COLO668 (cell line): ENCODE measurements at regions not wholly inside any gene's neighbourhood (a gene's known extent, or its start where the extent isn't known, plus 50 kb on each side); places are given as distances from the start of the nearest gene placed in this dataset.
A peak's percentile ranks its signal among the peaks of the same experiment; 100 is the strongest.

Source experiments
- DNase-seq: peaks from one replicate; lab custom pipeline; 2025; ENCODE audit not compliant: unreplicated experiment; lab: John Stamatoyannopoulos, UW

DNA sequence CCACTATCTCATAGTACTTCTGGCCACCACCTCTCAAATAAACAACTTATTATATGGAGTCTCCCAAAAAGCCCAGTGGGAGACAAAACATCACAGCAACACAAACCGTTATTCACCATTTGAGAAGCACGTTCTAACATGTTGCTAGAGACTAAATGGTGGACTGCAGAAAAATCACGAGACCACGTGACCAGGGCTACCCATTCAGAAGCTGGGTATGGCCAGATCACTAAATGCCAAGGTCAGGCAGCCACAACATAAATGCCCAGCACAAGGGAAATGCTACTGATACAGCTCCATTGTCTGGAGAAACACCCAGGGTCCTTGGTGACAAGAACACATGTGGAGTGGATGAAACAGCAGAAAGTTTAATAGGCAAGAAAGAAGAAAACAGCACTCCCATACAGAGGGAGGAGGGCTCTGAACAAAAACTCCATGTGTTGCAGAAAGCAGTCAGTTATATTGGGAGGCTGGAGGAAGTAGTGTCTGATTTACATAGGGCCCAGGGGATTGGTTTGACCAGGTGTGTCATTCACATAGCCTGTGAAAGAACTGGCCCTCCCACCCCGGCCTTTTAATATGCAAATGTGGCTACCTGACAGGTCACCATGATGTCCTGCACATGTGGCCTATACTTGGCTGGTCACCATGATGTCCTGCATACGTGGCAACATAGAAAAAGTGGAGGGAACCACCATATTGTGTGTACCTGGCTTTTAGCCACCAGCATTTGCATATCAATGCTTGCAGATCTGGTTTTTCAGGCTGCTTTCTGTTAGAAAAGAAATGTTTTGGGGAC lies 97.2 kb downstream of the TRIM36 start:
- DNase-seq, result no peak

DNA sequence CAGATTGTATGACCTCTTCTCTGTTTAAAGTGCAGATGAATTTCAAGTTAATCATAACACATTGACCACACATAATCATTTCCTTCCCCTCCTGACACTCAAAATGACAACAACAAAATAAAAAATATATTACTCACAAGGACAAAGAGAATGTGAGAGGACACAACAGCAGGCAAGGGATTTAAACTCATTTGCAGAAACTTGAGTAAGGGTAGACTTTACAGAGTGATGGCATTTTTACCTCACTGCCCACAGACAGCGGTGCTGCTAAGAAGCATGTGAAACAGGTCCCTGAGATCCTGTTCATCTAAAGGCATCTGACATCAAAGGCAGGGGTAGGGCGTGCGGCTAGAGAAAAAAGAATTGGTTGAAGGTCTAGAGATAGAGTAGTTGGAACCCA lies 99.0 kb downstream of the TRIM36 start:
- DNase-seq, result no peak

DNA sequence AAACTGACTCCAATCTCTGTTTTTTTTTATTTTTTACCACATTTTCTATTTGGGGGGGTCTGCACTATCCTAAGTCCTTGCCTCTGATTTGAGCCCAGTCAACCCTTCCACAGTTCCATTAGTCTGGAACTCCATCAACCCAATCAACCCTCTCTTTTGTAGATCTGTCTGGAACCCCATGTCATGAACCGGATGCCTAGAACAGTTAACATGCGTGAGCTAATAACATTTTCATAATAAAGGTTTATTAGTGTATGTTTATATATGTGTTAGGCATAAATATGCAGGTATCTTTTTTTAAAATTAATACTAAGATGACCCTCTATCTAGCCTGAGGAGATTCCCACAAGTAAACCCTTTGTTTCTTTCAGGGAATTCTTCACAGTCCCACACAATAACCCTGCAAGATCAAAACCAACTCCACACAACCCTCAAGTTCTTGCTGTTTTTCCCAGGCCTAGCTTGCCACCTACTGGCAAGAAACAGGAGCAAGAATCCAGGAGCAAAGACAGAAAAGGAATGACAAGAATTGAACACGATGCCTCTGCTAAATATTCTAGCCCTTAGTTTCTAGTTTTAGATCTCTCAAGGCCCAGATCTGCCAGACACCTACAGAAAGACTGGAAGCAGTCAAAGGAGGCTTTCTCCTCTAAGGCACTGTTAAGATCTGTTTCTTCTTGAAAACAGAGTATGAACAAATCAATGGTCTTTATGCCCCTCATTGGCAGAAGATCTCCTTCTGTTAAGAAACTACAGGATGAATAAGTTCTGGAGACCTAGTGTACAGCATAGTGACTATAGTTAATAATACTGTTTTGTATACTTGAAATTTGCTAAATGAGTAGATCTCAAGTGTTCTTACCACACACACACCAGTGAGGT lies 100.4 kb downstream of the TRIM36 start:
- peak; percentile 4 for DNase-seq

DNA sequence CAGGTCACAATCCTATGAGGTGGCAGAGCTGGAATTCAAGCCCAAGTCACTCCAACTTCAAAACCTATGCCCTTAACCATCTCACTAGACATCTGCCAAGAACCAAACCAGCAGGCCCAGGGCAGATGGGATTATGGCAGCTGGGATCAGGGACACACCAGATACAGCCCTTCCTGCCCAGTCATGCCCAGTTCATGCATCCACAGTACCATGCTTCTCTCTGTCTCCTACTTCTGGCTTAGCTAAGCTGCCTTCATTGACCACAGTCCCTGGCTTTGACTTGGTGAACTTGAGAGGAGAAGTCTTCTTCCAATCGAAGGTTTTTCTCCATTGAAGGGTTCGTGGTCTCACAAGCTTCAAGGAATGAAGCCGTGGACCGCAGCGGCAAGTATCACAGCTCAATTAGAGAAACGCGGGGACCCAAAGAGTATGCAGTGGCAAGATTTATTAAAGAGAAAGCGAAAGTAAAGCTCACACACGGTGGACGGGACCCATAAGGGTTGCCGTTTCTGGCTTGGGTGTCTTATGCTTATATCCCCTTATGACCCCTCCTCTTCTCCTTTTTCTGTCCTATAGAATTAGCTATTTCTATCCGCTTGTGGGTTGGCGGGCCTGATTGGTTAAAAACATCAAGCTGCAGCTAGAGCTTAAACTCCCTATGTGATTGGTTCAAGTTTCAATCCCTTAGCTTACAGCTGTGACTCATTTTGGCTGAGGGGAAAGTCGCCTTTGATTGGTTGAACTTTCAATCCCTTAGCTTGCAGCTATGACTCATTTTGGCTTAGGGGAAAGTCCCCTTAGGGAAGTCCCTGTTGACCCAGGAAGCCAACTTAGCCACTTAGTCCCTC lies 101.2 kb downstream of the TRIM36 start:
- DNase-seq, result no peak

DNA sequence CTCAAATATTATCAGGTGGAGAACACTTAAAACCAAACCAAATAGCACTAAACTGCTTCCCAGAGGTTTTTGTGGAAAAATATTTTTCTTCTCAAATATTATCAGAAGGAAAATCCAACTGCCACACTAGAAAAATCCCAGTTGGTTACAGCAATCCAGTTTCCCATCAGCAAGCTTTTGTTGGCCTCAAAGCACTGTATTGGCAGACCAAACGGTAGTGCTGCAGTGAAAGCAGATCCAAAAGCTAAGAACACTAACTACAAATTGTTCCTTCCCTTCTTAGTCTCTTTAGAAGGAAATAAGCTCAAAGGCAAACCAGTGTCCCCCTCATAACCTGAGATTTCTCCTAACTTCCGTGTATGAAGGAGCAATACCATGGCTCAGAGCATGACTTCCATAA lies 105.3 kb downstream of the TRIM36 start:
- no peak for DNase-seq

DNA sequence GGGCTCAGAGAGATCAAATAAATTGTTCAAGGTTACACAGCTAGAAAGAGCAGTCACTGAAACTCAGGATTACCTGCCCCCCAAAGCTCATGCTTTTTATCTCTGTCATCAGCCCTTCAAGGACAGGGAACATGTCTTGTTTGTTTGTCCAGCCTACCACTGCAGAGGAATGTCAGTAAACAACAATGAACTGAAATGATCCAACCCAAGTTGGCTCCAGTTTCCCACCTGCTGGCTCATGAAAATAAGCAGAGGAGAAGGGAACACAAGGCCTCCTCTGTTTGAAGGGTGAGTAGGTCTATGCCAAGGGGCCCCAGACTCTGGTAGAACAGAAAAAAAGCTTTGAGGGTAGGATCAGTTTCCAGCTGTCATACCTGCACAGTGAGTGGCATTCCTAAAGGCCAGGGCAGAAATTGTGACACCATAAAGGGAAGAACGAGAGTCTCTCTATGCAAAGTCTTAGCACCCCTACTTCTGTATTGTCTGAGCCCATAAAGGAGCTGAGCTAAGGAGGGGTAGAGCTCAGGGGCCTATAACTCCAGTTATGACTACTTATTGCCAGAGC lies 115.2 kb downstream of the TRIM36 start:
- DNase-seq, result no peak

DNA sequence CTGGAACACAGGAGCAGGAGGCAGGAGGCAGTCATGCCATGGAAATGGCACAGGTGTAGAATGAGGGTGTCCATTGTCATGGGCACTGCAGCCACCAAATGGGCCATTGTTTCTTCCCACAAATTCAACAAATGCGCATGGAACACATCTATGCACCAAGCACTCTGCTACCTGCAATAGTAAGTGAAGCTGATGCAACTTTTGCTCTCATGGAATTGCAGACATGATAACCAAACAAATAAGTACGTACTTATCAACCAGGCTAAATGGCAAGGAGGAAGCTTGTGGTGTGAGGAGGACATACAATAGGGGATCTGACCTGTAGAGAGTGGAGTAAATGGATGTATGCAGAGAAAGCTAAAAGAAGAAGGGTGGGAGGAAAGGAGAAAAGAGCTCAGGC lies 116.8 kb downstream of the TRIM36 start:
- DNase-seq, result no peak

DNA sequence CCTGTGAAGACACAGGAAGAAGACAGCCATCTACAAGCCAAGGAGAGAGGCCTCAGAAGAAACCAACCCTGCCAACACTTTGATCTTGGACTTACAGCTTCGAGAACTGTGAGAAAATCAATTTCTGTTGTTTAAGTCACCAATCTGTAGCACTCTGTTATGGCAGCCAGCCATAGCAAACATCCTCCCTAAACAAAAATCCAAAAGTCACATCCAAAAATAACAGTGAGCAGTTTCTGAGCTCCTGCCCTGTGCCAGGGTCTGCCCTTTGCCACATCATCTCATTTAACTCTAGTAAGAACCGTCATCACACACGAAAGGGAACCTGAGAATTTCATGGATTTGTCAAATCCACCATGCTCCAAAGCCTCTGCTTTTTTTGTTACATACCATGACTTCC lies 118.8 kb downstream of the TRIM36 start:
- no peak for DNase-seq

DNA sequence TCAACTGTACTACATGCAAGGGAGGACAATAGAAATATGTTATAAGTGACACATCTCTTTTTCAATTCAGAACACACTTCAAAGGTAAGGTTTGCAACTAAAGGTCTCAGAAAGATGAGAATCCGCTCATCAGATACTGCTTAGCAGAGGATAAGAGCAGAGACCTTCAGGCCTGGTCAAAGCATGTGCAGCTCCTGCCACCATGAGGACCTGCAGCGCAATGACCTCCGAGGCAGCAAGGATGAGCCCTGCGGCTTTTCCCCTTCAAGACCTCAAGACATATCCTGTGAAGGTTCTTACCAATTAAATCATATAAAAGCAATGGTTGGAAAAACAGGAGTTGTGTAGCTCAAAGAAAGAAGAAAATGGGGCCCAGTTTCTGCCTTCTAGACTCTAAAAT lies 135.8 kb downstream of the TRIM36 start:
- DNase-seq, result no peak

DNA sequence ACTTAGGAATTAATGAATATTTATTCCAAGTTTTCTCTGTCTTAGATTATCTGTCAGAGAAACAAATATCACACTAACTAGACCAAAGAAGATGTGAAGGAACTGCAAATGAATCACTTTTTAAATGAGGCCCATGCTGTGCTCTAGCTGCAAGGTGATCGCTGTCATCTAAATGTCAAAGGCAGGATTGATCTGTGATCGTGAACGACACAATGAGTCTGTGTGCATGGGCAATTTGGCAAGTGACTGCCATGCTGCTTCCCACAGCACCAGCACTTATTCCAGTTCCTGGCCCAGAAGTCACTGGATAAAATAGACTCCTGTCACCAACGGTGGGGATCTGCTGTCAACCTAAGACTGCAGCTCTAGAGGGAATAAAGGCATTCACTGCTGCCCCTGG lies 141.2 kb downstream of the TRIM36 start:
- no peak for DNase-seq

DNA sequence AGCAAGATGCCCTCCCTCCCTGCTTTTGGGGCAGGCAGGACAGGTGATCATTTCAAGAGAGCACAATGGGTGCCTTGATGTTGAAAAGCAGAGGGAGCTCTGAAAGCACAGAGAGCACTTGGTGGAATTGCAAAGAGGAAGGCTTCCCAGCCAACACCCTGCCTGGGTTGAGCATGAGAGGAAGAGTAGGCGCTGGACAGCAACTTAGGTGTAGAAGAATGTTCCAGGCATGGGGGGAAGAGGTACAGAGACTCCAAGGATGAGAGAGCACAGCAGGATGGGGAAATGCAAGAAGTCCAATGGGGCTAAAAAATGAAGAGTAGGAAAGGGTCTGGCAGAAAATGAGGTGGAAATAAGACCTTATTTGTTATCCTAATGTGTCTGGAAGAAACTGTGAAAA lies 144.8 kb downstream of the TRIM36 start:
- no peak for DNase-seq

DNA sequence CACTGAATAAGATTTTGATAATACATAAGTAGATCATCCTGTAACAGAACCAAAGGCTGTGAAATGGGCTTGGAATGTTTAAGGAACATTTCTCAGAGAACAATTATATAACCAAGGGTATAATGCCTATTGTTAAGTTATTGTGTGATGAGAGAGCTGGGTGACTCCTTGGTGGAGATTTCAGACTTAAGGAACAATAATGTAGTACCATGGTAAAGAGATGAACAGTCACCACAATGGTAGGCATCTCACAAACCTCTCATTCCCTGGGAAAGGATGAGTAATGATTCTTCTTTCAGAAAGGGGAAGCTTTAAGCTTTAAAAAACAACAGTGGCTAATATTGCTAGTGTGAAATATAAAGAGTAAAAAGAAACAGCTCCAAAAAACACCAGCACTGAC lies 147.4 kb downstream of the TRIM36 start:
- no peak for DNase-seq

DNA sequence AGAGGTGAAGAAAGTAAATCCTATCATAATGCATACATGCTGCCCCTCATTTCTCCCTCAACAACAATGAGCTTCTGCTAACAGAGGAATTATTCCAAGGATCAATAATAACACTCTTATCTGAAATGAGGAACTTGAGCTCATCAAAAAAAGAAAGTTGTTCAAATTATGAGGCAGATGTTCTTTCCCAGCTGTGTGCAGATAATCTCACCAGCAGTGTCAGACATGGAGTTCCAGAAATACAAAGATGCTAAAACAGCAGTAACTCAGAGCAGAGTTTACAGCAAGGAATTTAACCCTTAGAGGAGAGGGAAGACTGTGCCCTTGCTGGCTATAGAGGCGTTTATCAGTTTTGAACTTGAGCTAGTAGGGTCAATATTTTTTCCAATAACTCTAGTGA lies 153.1 kb downstream of the TRIM36 start:
- no peak for DNase-seq

DNA sequence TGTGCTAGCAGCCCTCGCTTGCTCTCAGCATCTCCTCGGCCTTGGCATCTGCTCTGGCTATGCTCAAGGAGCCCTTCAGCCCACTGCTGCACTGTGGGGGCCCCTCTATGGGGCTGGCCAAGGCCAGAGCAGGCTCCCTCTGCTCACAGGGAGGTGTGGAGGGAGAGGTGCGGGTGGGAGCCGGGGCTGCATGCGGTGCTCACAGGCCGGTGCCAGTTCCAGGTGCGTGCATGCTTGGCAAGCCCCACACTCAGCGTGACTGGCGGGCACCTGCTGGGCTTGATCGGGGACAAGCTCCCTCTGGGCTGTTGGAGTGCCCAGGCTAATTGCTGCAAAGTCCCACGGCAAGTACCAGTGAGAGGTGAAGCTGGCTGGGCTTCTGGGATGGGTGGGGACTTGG lies 170.5 kb downstream of the TRIM36 start:
- DNase-seq, result no peak

DNA sequence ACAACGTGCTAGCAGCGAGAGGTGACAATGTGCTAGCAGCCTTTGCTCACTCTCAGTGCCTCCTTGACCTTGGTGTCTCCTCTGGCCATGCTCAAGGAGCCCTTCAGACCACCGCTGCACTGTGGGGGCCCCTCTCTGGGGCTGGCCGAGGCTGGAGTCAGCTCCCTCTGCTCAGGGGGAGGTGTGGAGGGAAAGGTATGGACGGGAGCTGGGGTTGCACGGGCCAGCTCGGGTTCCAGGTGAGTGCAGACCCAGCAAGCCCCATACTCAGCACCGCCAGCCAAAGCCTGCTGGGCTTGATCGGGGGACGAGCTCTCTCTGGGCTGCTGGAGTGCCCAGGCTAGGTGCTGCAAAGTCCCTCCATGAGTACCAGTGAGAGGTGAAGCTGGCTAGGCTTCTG lies 180.2 kb downstream of the TRIM36 start:
- DNase-seq, result no peak

DNA sequence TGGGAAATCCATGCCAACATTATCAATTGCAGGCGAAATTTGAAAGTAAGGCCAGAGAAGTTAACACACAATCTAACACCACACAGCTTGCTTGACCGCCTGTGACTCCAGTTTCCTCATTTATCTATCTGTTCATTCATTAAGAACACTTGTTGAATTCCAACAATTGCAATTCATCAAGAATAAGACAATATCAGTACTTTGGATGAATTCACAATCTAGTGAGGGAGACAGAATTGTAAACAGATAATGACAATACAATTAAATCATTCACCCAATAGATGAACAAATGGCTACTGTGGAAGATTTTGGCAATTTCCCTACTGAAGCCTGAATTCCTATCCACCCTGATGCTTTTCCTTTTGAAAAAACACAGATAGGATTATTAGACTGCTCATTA lies 181.6 kb downstream of the TRIM36 start:
- no peak for DNase-seq

DNA sequence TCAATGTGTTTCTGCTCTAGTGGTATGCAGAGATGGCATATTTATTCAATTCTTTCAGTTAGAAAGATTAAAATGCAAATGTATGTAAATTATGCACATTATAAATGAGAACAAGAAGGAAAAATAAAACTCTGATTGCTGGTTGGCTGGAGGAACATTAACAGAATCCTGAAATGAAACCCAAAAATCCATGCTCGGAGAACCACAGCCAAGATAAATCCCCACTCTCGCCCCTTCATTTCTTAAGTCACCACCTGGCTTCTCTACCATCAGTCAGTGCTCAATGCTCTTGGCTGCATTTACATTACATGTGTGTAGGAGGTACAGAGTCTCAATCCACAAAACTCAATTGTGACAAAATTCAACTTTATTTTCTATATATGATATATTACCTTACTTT lies 184.9 kb downstream of the TRIM36 start:
- DNase-seq, result no peak

DNA sequence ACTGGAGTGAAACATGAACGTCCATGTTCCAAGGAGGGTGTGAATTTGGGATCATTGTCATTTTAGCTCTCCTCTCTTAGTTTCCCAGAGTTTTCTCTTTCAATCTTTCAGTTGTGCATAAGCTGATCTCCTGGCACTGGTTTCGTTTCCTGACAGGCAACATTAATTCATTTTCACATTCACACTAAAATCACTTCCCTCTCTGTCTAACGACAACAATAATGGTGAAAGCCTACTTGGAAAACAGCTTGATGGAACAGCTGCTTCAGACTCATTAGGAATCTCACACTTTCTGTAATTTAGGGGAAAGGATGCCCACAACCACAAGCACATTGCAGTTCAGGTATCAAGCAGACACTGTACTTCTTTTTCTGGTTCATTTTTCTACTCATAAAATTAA lies 188.6 kb downstream of the TRIM36 start:
- no peak for DNase-seq

DNA sequence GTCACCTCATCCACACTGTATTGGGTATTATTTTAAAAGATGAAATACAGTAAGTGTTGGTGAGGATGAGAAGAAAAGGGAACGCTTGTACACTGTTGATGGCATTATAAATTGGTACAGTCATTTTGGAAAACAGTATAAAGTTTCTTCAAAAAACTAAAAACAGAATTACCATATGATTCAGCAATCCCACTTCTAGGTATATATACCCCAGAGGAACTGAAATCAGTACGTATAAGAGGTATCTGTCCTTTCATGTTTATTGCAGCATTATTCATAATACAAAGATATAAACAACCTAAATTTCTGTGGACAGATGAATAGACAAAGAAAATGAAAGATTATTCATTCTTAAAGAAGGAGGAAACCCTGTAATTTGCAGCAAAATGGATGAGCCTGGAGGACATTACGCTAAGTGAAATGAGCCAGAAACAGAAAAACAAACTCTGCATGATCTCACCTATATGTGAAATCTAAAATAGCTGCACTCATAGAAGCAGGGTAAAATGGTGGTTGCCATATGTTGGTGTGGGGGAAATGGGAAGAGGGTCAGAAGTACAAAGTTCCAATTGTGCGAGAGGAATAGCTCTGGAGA lies 191.6 kb downstream of the TRIM36 start:
- no peak for DNase-seq

DNA sequence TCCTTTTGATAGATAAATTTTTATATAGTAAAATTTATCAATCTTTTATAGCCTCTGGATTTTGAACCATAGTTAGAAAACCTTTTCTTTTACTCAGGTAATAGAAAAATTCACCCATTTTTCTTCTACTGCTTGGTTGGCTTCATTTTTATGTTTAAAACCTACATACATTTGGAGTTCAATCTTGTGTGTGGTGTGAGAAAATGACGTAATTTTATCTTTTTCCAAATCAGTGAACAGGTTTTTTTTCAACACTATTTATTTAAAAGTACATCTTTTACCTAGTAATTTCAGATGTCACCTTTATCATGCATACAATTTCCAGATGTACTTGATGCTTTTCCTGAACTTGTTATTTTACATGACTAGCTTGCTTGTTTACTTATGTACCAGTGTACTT lies 200.2 kb downstream of the TRIM36 start:
- no peak for DNase-seq

DNA sequence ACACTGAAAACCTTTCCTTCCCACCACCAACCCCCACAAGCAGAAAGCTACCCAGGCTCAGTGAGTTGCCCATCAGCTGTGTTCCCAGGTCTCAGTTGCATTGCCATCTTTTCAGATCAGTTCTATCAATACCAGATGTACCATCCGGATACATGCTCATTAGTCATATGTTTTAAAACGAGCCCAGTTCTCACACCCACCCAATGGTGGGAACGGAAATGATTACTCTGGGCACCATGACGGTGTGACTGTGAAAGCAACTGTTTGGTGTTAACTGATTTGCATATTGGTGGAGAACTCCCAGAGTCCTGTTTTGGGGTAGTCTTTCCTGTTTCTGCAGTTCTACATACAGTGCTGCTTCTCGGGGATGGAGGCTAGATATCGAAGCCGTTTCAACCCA lies 212.3 kb downstream of the TRIM36 start:
- DNase-seq, result no peak
